ENCODE measurements at regions not wholly inside any gene's neighbourhood (a gene's known extent, or its start where the extent isn't known, plus 50 kb on each side); places are given as distances from the start of the nearest gene placed in this dataset.

GRCh38 chrX:10074241-10074941, 82.4 kb upstream of the CLCN4 start:
- H3K4me1 ChIP-seq (ENCODE audit: control insufficient read depth, insufficient read depth, low read length) = peaks cover 3% of the 10 kb centered on the region
- H2BK20ac ChIP-seq (ENCODE audit: low read depth, low read length) = no peak overlapping the region
- WGBS, 2 experiments (ENCODE audit: extremely low coverage in 2 of 2, insufficient read length in 1 of 2) = 63% methylated on average over 2 of the region's 9 CpGs; no CpG with 5 or more reads in 1 of the 2 experiments
- H3K27me3 ChIP-seq (ENCODE audit: control insufficient read depth, insufficient read depth, low read length) = no peaks in the 10 kb centered on the region
- peaks cover 6% of the 10 kb centered on the region for H4K20me1 ChIP-seq (ENCODE audit: insufficient read depth, low read length)
- ChIA-PET CTCF (no interaction called here), POLR2A (ENCODE audit: unreplicated experiment) (no interaction called here)
- DNase-seq (no peak), ATAC-seq (ENCODE audit: low read depth) (no peak)
- H3K9ac ChIP-seq (ENCODE audit: low read depth, low read length) = no peak overlapping the region
- H3K79me1 ChIP-seq (ENCODE audit: low read depth in 1 of 2, low read length in 2 of 2) = peaks cover 6 to 41% of the 10 kb centered on the region in 2 experiments; a peak in 3 of 4 replicates
- H4K91ac ChIP-seq (ENCODE audit: insufficient read depth, low read depth, low read length) = no peak overlapping the region
- H3K18ac ChIP-seq (ENCODE audit: low read depth, low read length) = no peak overlapping the region
- H3K23ac ChIP-seq (ENCODE audit: low read depth, low read length) = no peak overlapping the region
- H3K14ac ChIP-seq (replicated peaks; ENCODE audit: low read depth, low read length) = no peak overlapping the region
- no peak overlapping the region for H3K4ac ChIP-seq (ENCODE audit: low read depth, low read length)
- no TSS peak for BruUV-seq (replicated peaks)
- no peak overlapping the region for H3K4me3 ChIP-seq (ENCODE audit: insufficient read depth, low read depth, low read length)
- H3K9me3 ChIP-seq (ENCODE audit: control insufficient read depth, insufficient read depth, low read length) = no peaks in the 10 kb centered on the region
- TF ChIP-seq BHLHE40 (IDR thresholded peaks at IDR 0.05; ENCODE audit: low read depth, low read length) (no peak), RCOR1 (IDR thresholded peaks at IDR 0.05; ENCODE audit: insufficient replicate concordance, low read length) (no peak), MXI1 (IDR thresholded peaks at IDR 0.05; ENCODE audit: borderline replicate concordance, low read depth, low read length) (no peak), MAZ (IDR thresholded peaks at IDR 0.05; ENCODE audit: borderline replicate concordance, low read depth, low read length) (no peak), CTCF (conservative IDR thresholded peaks at IDR 0.05; ENCODE audit: low read depth, low read length) (no peak)
- H2BK15ac ChIP-seq (ENCODE audit: low read depth, low read length) = no peak overlapping the region
- no peak overlapping the region for H4K8ac ChIP-seq (ENCODE audit: low read depth in 2 of 2, low read length in 2 of 2)
- no peak overlapping the region for H2BK120ac ChIP-seq (ENCODE audit: low read depth, low read length)
- in situ Hi-C loops (cut with MboI; ENCODE audit: low sequenced_read_pairs) (no loop called here), intact Hi-C loops (cut with micrococcal nuclease) (no loop called here), dilution Hi-C loops (cut with HindIII; ENCODE audit: low sequenced_read_pairs, unreplicated experiment) (no loop called here)
- peaks cover 4% of the 10 kb centered on the region for H3K9me1 ChIP-seq (ENCODE audit: insufficient read depth, low read length)
- H3K4me2 ChIP-seq (ENCODE audit: low read depth, low read length) = no peak overlapping the region
- no peak overlapping the region for H2AK9ac ChIP-seq (replicated peaks; ENCODE audit: low read depth, low read length, poor library complexity)
- H2AK5ac ChIP-seq (ENCODE audit: low read depth, low read length) = no peak overlapping the region
- no peak overlapping the region for H3K27ac ChIP-seq (ENCODE audit: insufficient read depth, low read length)
- H4K5ac ChIP-seq (ENCODE audit: low read depth, low read length) = no peak overlapping the region
- H3K56ac ChIP-seq (ENCODE audit: extremely low read depth, insufficient read depth, low read length) = no peak overlapping the region
- no peak overlapping the region for H2BK5ac ChIP-seq (ENCODE audit: low read depth, low read length, poor library complexity, severe bottlenecking)
- peaks cover 4% of the 10 kb centered on the region; the same call in 1 of the 2 replicates for H3K36me3 ChIP-seq (ENCODE audit: control insufficient read depth, insufficient read depth, low read length)
- H2AFZ ChIP-seq (replicated peaks; ENCODE audit: low read length, poor library complexity) = no peak overlapping the region

Measured in IMR-90 (cell line).